Cardiac fibroblast (primary cell): ENCODE measurements at regions not wholly inside any gene's neighbourhood (a gene's known extent, or its start where the extent isn't known, plus 50 kb on each side); places are given as distances from the start of the nearest gene placed in this dataset.
"Not testable (repeated sequence)": the region's sequence is repeated elsewhere in the genome, so short reads cannot be mapped to it uniquely, and the experiment has no call there.

Experiments
- DNase-seq, 2 donors: peaks; one replicate each; pipeline versions ENCODE4 v3.0.0 to v3.0.0-alpha.2; 2010; ENCODE audit warnings: low read depth in 2 of 2
- H3K4me3 ChIP-seq, 2 donors: replicated peaks in 1 of 2; 1 replicate in 1 of 2; 2 replicates in 1 of 2; pipeline ENCODE4 v1.5.1; 2011; ENCODE audit warnings: low read depth in 2 of 2, low read length in 2 of 2, mild to moderate bottlenecking in 2 of 2, moderate library complexity in 1 of 2
- TF ChIP-seq, protein P1 (sequence below): IDR thresholded peaks from one replicate; pipeline ENCODE4 v1.5.1; 2011; ENCODE audit warnings: low read depth, mild to moderate bottlenecking, low read length, inconsistent platforms

GRCh38 chr10:120177330-120177729 is 279.7 kb upstream of the PLPP4 start:
- no peak overlapping the region for H3K4me3 ChIP-seq
- DNase-seq = no peak
- TF ChIP-seq, protein P1, sequence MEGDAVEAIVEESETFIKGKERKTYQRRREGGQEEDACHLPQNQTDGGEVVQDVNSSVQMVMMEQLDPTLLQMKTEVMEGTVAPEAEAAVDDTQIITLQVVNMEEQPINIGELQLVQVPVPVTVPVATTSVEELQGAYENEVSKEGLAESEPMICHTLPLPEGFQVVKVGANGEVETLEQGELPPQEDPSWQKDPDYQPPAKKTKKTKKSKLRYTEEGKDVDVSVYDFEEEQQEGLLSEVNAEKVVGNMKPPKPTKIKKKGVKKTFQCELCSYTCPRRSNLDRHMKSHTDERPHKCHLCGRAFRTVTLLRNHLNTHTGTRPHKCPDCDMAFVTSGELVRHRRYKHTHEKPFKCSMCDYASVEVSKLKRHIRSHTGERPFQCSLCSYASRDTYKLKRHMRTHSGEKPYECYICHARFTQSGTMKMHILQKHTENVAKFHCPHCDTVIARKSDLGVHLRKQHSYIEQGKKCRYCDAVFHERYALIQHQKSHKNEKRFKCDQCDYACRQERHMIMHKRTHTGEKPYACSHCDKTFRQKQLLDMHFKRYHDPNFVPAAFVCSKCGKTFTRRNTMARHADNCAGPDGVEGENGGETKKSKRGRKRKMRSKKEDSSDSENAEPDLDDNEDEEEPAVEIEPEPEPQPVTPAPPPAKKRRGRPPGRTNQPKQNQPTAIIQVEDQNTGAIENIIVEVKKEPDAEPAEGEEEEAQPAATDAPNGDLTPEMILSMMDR = no peak

DNA sequence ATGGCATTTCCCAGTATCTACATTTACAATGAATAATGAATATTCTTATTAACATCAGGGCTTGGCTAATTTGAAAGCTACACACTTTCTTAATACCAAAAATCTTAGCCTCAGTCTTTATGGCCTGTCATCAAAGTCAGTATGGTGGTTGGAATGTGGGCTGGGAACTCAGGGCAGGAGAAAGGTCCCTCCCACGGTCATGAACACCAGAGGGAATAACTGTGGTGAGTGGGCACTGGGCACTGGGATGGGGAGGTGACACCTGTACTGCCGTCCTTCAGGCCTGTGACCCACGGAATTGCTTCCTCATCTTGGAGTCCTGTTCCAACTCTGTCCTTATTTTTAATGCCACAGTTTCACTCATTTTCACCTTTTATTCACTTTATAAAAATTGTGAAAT is 276.9 kb upstream of the PLPP4 start:
- TF ChIP-seq, protein P1 = no peak
- no peak overlapping the region for H3K4me3 ChIP-seq
- DNase-seq = no peak

- no peak for DNase-seq
- TF ChIP-seq, protein P1 = no peak
- no peak overlapping the region for H3K4me3 ChIP-seq
Observed at GRCh38 chr10:120181154-120181553, 275.9 kb upstream of the PLPP4 start.

- DNase-seq = no peak
- no peak overlapping the region for H3K4me3 ChIP-seq
- TF ChIP-seq, protein P1 = no peak
Observed at GRCh38 chr10:120182431-120182830, 274.6 kb upstream of the PLPP4 start.

GRCh38 chr10:120183546-120183945 is 273.5 kb upstream of the PLPP4 start:
- no peak for DNase-seq
- no peak overlapping the region for H3K4me3 ChIP-seq
- TF ChIP-seq, protein P1 = no peak

DNA sequence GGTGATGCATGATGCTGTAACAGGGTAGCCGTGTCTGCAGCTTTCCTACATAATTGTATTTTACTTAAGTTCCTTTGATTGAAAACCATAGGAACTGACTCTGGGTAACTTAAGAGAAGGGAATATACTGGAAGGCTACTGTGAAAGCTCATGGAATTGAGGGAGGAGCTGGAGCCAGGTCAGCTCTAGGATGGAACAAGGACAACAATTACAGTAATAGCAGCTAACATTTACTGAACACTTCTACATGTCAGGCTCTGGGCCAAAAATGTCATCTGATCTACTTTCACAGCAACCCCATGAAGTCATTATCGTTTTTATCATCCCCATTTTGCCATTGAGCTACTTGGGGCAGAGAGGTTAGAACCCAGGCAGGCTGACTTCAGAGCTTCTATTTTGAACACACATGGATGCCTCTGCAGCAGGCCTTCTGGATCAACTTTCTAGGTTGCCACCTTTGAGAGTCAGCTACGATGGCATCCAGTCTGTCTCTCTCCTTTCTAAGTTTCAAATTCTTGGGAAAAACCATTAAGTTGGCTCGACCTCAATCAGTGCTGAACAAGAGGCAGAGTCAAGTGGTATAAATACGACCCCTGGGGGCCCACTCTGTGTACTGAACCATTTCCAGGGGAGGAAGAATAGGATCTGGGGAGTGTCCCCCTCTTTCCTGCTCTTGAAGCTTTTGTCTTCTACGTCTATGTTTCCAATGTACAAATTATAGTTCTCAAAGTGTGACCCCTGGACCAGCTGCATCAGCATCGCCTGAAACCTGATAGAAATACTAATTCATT is 272.3 kb upstream of the PLPP4 start:
- DNase-seq = no peak
- TF ChIP-seq, protein P1 = no peak
- no peak overlapping the region for H3K4me3 ChIP-seq

DNA sequence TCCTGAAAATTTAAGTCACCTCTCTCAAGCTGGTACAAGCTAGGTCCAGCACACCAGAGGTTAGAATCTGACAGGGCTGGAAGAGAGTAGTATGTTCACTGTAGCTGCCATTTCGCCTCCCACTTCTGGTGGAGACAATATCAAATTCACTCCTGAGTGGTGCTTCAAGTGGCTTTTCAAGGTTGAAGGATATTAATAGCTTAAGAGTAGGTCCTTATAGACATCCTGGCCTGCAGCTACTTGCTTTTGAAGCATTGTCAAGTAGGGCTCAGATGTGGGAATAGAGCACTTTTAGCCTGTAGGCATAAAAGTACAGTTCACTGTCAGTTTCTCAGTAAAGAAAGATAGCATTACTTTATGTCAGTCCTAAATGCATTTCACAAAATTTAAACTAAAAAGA is 270.5 kb upstream of the PLPP4 start:
- H3K4me3 ChIP-seq = no peak overlapping the region
- DNase-seq = no peak
- TF ChIP-seq, protein P1 = no peak

- DNase-seq, H3K4me3 ChIP-seq: not testable (repeated sequence)
Observed at GRCh38 chr10:120187168-120187567, 269.9 kb upstream of the PLPP4 start.
